ENCODE measurements at regions not wholly inside any gene's neighbourhood (a gene's known extent, or its start where the extent isn't known, plus 50 kb on each side); places are given as distances from the start of the nearest gene placed in this dataset.

DNA sequence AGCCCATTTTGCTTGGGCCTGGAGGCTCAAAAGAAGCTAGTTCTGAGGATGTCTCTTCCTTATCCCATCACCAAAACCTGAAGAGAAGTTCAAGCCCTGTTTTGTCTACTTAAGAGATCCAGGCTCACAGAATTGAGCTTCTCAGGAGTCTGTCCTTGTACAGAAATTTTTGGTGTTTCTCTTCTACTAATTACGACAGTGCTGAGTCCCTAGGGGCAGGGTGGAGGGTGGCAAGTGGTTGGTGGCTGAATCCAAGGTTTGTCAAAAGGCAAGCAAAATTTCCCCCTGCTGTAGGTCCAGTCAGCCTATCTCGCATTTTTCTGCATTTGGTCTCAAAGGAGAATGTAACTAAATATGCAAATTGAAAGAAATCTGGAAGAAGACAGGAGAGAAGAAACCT, 377.9 kb downstream of the SMARCA1 start:
- DNase-seq (ENCODE audit: low spot score) = no peak
- TF ChIP-seq, protein P1, sequence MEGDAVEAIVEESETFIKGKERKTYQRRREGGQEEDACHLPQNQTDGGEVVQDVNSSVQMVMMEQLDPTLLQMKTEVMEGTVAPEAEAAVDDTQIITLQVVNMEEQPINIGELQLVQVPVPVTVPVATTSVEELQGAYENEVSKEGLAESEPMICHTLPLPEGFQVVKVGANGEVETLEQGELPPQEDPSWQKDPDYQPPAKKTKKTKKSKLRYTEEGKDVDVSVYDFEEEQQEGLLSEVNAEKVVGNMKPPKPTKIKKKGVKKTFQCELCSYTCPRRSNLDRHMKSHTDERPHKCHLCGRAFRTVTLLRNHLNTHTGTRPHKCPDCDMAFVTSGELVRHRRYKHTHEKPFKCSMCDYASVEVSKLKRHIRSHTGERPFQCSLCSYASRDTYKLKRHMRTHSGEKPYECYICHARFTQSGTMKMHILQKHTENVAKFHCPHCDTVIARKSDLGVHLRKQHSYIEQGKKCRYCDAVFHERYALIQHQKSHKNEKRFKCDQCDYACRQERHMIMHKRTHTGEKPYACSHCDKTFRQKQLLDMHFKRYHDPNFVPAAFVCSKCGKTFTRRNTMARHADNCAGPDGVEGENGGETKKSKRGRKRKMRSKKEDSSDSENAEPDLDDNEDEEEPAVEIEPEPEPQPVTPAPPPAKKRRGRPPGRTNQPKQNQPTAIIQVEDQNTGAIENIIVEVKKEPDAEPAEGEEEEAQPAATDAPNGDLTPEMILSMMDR (IDR thresholded peaks at IDR 0.05; ENCODE audit: borderline replicate concordance, control extremely low read depth, extremely low read depth, insufficient read depth, missing control alignments) = no peak
- in situ Hi-C loops (cut with MboI; ENCODE audit: low sequenced_read_pairs, unreplicated experiment) = no loop called here

GRCh38 chrX:129144172-129145038, 378.9 kb downstream of the SMARCA1 start:
- TF ChIP-seq, protein P1 (IDR thresholded peaks at IDR 0.05; ENCODE audit: borderline replicate concordance, control extremely low read depth, extremely low read depth, insufficient read depth, missing control alignments) = no peak
- DNase-seq (ENCODE audit: low spot score) = no peak
- in situ Hi-C loops (cut with MboI; ENCODE audit: low sequenced_read_pairs, unreplicated experiment) = no loop called here

GRCh38 chrX:129139837-129140598, 383.3 kb downstream of the SMARCA1 start:
- TF ChIP-seq, protein P1 (IDR thresholded peaks at IDR 0.05; ENCODE audit: borderline replicate concordance, control extremely low read depth, extremely low read depth, insufficient read depth, missing control alignments) = no peak
- in situ Hi-C loops (cut with MboI; ENCODE audit: low sequenced_read_pairs, unreplicated experiment) = no loop called here
- no peak for DNase-seq (ENCODE audit: low spot score)

DNA sequence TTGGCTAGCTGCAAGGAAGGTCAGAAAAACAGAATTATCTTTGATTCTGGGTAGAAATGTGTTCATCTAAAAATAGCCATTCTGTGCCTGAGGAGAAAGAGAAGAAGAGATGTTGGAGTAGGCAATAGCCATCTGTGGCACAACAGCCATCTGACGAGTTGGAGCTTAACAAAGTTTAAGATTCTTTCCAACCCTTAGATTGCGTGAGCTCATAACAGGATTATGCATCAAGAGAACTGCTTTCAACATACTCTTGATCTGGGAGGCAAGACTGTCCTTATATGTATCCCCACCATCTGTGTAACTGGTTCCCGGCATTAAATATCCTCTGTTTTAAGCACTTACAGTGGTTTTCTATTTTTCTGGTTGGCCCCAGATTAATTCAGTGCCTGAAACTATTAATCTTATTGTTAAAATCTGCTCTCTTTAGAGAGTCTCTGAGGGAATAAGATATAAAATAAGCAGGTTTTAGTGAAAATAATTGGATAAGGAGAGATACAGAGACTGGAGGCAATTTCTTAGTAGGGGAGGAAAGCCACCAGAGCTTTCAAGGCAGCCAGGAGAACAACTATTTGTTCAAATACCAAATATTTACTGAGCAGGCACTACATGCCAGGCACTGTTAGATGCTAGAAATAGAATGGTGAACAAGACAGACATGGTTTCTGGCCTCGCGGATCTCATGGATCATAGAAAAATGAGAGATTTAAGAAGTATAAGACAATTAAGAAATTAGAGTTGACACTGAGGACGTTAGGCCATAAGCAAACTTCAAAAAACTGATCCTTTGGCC, 398.0 kb downstream of the SMARCA1 start:
- TF ChIP-seq, protein P1 (IDR thresholded peaks at IDR 0.05; ENCODE audit: borderline replicate concordance, control extremely low read depth, extremely low read depth, insufficient read depth, missing control alignments) = no peak
- in situ Hi-C loops (cut with MboI; ENCODE audit: low sequenced_read_pairs, unreplicated experiment) = no loop called here
- DNase-seq (ENCODE audit: low spot score) = no peak

GRCh38 chrX:129123795-129124194, 399.5 kb downstream of the SMARCA1 start:
- in situ Hi-C loops (cut with MboI; ENCODE audit: low sequenced_read_pairs, unreplicated experiment) = no loop called here
- TF ChIP-seq, protein P1 (IDR thresholded peaks at IDR 0.05; ENCODE audit: borderline replicate concordance, control extremely low read depth, extremely low read depth, insufficient read depth, missing control alignments) = no peak
- DNase-seq (ENCODE audit: low spot score) = no peak

Data from GM13976 (cell line).